ENCODE measurements at regions not wholly inside any gene's neighbourhood (a gene's known extent, or its start where the extent isn't known, plus 50 kb on each side); places are given as distances from the start of the nearest gene placed in this dataset.

GRCh38 chr13:110822669-110822945 lies 92.3 kb downstream of the ANKRD10 start:
- ChIA-PET POLR2A (no interaction called here), CTCF (ENCODE audit: unreplicated experiment) (no interaction called here)
- H3K79me2 ChIP-seq (ENCODE audit: insufficient read depth, low read depth, low read length): no peaks in the 10 kb centered on the region
- TF ChIP-seq EZH2phosphoT487 (IDR thresholded peaks at IDR 0.05; ENCODE audit: borderline replicate concordance, low read depth, low read length) (no peak), CTCF (conservative IDR thresholded peaks at IDR 0.05; ENCODE audit: low read length) (no peak)
- intact Hi-C loops (cut with micrococcal nuclease; ENCODE audit: unreplicated experiment): no loop called here
- H3K9me2 ChIP-seq (ENCODE audit: insufficient read depth, low read length): no peaks in the 10 kb centered on the region
- DNase-seq (ENCODE audit: low spot score): no peak
- H2AFZ ChIP-seq (ENCODE audit: low read length): no peak overlapping the region
- BruUV-seq (replicated peaks): no TSS peak
- H3K36me3 ChIP-seq (ENCODE audit: insufficient read depth, low read length): no peaks in the 10 kb centered on the region
- no peaks in the 10 kb centered on the region for H4K20me1 ChIP-seq (ENCODE audit: insufficient read depth, low read length)
- H3K4me1 ChIP-seq (ENCODE audit: insufficient read depth, low read length, poor library complexity, severe bottlenecking): no peaks in the 10 kb centered on the region
- H3K4me3 ChIP-seq (ENCODE audit: low read depth, low read length, poor library complexity, severe bottlenecking): no peak overlapping the region
- H3K4me2 ChIP-seq (ENCODE audit: low read length): no peak overlapping the region
- H3K9me3 ChIP-seq (ENCODE audit: low read length): no peaks in the 10 kb centered on the region
- no peak overlapping the region for H3K27ac ChIP-seq (ENCODE audit: low read depth, low read length, poor library complexity, severe bottlenecking)

GRCh38 chr13:110824702-110825300 lies 90.1 kb downstream of the ANKRD10 start:
- Histone ChIP-seq H3K9me3 (ENCODE audit: low read length) (no peaks in the 10 kb centered on the region), H2AFZ (ENCODE audit: low read length) (no peak overlapping the region), H3K79me2 (ENCODE audit: insufficient read depth, low read depth, low read length) (no peaks in the 10 kb centered on the region), H3K4me3 (ENCODE audit: low read depth, low read length, poor library complexity, severe bottlenecking) (no peak overlapping the region), H3K36me3 (ENCODE audit: insufficient read depth, low read length) (no peaks in the 10 kb centered on the region), H3K4me2 (ENCODE audit: low read length) (no peak overlapping the region), H4K20me1 (ENCODE audit: insufficient read depth, low read length) (no peaks in the 10 kb centered on the region), H3K27ac (ENCODE audit: low read depth, low read length, poor library complexity, severe bottlenecking) (no peak overlapping the region), H3K4me1 (ENCODE audit: insufficient read depth, low read length, poor library complexity, severe bottlenecking) (no peaks in the 10 kb centered on the region), H3K9me2 (ENCODE audit: insufficient read depth, low read length) (no peaks in the 10 kb centered on the region)
- ChIA-PET CTCF (ENCODE audit: unreplicated experiment) (no interaction called here), POLR2A (no interaction called here)
- no peak for TF ChIP-seq CTCF (conservative IDR thresholded peaks at IDR 0.05; ENCODE audit: low read length)
- TF ChIP-seq EZH2phosphoT487 (IDR thresholded peaks at IDR 0.05; ENCODE audit: borderline replicate concordance, low read depth, low read length): no peak
- intact Hi-C loops (cut with micrococcal nuclease; ENCODE audit: unreplicated experiment): no loop called here
- no peak for DNase-seq (ENCODE audit: low spot score)
- no TSS peak for BruUV-seq (replicated peaks)

- intact Hi-C loops (cut with micrococcal nuclease; ENCODE audit: unreplicated experiment): no loop called here
- no peaks in the 10 kb centered on the region for H3K4me1 ChIP-seq (ENCODE audit: insufficient read depth, low read length, poor library complexity, severe bottlenecking)
- no peaks in the 10 kb centered on the region for H3K9me3 ChIP-seq (ENCODE audit: low read length)
- no peak overlapping the region for H2AFZ ChIP-seq (ENCODE audit: low read length)
- no peaks in the 10 kb centered on the region for H3K36me3 ChIP-seq (ENCODE audit: insufficient read depth, low read length)
- no peak overlapping the region for H3K4me3 ChIP-seq (ENCODE audit: low read depth, low read length, poor library complexity, severe bottlenecking)
- H3K27ac ChIP-seq (ENCODE audit: low read depth, low read length, poor library complexity, severe bottlenecking): no peak overlapping the region
- H3K4me2 ChIP-seq (ENCODE audit: low read length): no peak overlapping the region
- ChIA-PET POLR2A (no interaction called here), CTCF (ENCODE audit: unreplicated experiment) (interaction anchor here (0.5 kb wide), 1 partner anchor 75 kb away, joined by 3 read pairs; no protein-coding TSS in a partner anchor)
- H3K79me2 ChIP-seq (ENCODE audit: insufficient read depth, low read depth, low read length): no peaks in the 10 kb centered on the region
- TF ChIP-seq CTCF (conservative IDR thresholded peaks at IDR 0.05; ENCODE audit: low read length) (no peak), EZH2phosphoT487 (IDR thresholded peaks at IDR 0.05; ENCODE audit: borderline replicate concordance, low read depth, low read length) (no peak)
- no peaks in the 10 kb centered on the region for H4K20me1 ChIP-seq (ENCODE audit: insufficient read depth, low read length)
- DNase-seq (ENCODE audit: low spot score): no peak
- BruUV-seq (replicated peaks): no TSS peak
- no peaks in the 10 kb centered on the region for H3K9me2 ChIP-seq (ENCODE audit: insufficient read depth, low read length)
Measured at GRCh38 chr13:110825516-110825915, 89.4 kb downstream of the ANKRD10 start.
